Fibroblast of skin of scalp (primary cell): ENCODE measurements at regions not wholly inside any gene's neighbourhood (a gene's known extent, or its start where the extent isn't known, plus 50 kb on each side); places are given as distances from the start of the nearest gene placed in this dataset.

Experiments used
- DNase-seq: peaks from one replicate; pipeline ENCODE4 v3.0.0-alpha.2; 2013

- peak; percentile 0 for DNase-seq
Observed at GRCh38 chr13:107649079-107649478, 566.3 kb downstream of the LIG4 start.

GRCh38 chr13:107644136-107644535, 571.2 kb downstream of the LIG4 start:
- DNase-seq, result no peak

GRCh38 chr13:107643615-107644014, 571.7 kb downstream of the LIG4 start:
- DNase-seq, result no peak

GRCh38 chr13:107642831-107643230, 572.5 kb downstream of the LIG4 start:
- DNase-seq, result no peak

- no peak for DNase-seq
Observed at GRCh38 chr13:107641574-107641973, 573.8 kb downstream of the LIG4 start.

GRCh38 chr13:107625648-107626047, 589.7 kb downstream of the LIG4 start:
- no peak for DNase-seq

- no peak for DNase-seq
Observed at GRCh38 chr13:107617527-107617926, 597.8 kb downstream of the LIG4 start.

- no peak for DNase-seq
Observed at GRCh38 chr13:107612376-107612775, 603.0 kb downstream of the LIG4 start.

GRCh38 chr13:107608736-107609135, 606.6 kb downstream of the LIG4 start:
- no peak for DNase-seq

- DNase-seq, result no peak
Observed at GRCh38 chr13:107600971-107601370, 614.4 kb downstream of the LIG4 start.

- DNase-seq, result peak; percentile 1
Observed at GRCh38 chr13:107596306-107596705, 619.0 kb downstream of the LIG4 start.

GRCh38 chr13:107590556-107590955, 624.8 kb downstream of the LIG4 start:
- DNase-seq, result no peak

GRCh38 chr13:107587681-107588080, 627.7 kb downstream of the LIG4 start:
- no peak for DNase-seq

GRCh38 chr13:107586216-107586615, 629.1 kb downstream of the LIG4 start:
- DNase-seq, result no peak

GRCh38 chr13:107585469-107586180, 629.7 kb downstream of the LIG4 start:
- DNase-seq, result no peak

- no peak for DNase-seq
Observed at GRCh38 chr13:107582171-107582570, 633.2 kb downstream of the LIG4 start.

GRCh38 chr13:107580741-107581412, 634.5 kb downstream of the LIG4 start:
- DNase-seq, result no peak

GRCh38 chr13:107576430-107576829, 638.9 kb downstream of the LIG4 start:
- DNase-seq, result no peak

GRCh38 chr13:107574517-107575210, 640.7 kb downstream of the LIG4 start:
- DNase-seq, result no peak

GRCh38 chr13:107573184-107573583, 642.2 kb downstream of the LIG4 start:
- DNase-seq, result no peak

GRCh38 chr13:107572156-107572555, 643.2 kb downstream of the LIG4 start:
- DNase-seq, result no peak

- DNase-seq, result no peak
Observed at GRCh38 chr13:107568181-107568580, 647.2 kb downstream of the LIG4 start.

- DNase-seq, result no peak
Observed at GRCh38 chr13:107563099-107563925, 652.0 kb downstream of the LIG4 start.
